Hepatocyte (in vitro differentiated cells): ENCODE measurements at regions not wholly inside any gene's neighbourhood (a gene's known extent, or its start where the extent isn't known, plus 50 kb on each side); places are given as distances from the start of the nearest gene placed in this dataset.
"Not testable (repeated sequence)": the region's sequence is repeated elsewhere in the genome, so short reads cannot be mapped to it uniquely, and the experiment has no call there.

Source experiments
- DNase-seq: peaks from one replicate; pipeline ENCODE4 v3.0.0-alpha.2; 2016; ENCODE audit warnings: low spot score
- H2AFZ ChIP-seq: fragments of 200-600 bp; sonication (generic); 2 replicates; pipeline ENCODE4 v1.6.0; 2016; ENCODE audit warnings: antibody characterized with exemption, mild to moderate bottlenecking
- H3K27ac ChIP-seq: fragments of 200-600 bp; sonication (generic); 2 replicates; pipeline ENCODE4 v1.5.1; 2016; ENCODE audit warnings: mild to moderate bottlenecking
- H3K27me3 ChIP-seq: fragments of 200-600 bp; sonication (generic); 2 replicates; pipeline ENCODE4 v1.6.1; 2016
- H3K36me3 ChIP-seq: fragments of 200-600 bp; sonication (generic); replicated peaks from 2 replicates; pipeline ENCODE4 v1.5.1; 2016; ENCODE audit warnings: low read depth; ENCODE audit not compliant: insufficient read depth
- H3K4me1 ChIP-seq: fragments of 200-600 bp; sonication (generic); 2 replicates; pipeline ENCODE4 v1.5.1; 2016; ENCODE audit warnings: mild to moderate bottlenecking, moderate library complexity; ENCODE audit not compliant: insufficient read depth
- H3K4me2 ChIP-seq: fragments of 200-600 bp; sonication (generic); 2 replicates; pipeline ENCODE4 v1.6.0; 2016
- H3K4me3 ChIP-seq: fragments of 200-600 bp; sonication (generic); 2 replicates; pipeline ENCODE4 v1.5.1; 2016; ENCODE audit warnings: mild to moderate bottlenecking
- H3K79me2 ChIP-seq: fragments of 200-600 bp; sonication (generic); 2 replicates; pipeline ENCODE4 v1.6.0; 2017; ENCODE audit warnings: mild to moderate bottlenecking
- H3K9me2 ChIP-seq: fragments of 200-600 bp; sonication (generic); replicated peaks from 2 replicates; pipeline ENCODE4 v1.6.0; 2017; ENCODE audit warnings: mild to moderate bottlenecking; ENCODE audit not compliant: insufficient read depth
- H3K9me3 ChIP-seq: fragments of 200-600 bp; sonication (generic); 2 replicates; pipeline ENCODE4 v1.5.1; 2016; ENCODE audit warnings: low read depth, mild to moderate bottlenecking
- H4K20me1 ChIP-seq: fragments of 200-600 bp; sonication (generic); 2 replicates; pipeline ENCODE4 v1.6.0; 2016; ENCODE audit warnings: mild to moderate bottlenecking; ENCODE audit not compliant: insufficient read depth, poor library complexity, severe bottlenecking
- CTCF ChIP-seq: fragments of 200-600 bp; sonication (generic); IDR thresholded peaks from 2 replicates; pipeline ENCODE4 v1.5.1; 2016; ENCODE audit warnings: antibody characterized with exemption, mild to moderate bottlenecking; ENCODE audit not compliant: poor library complexity
- EZH2 ChIP-seq: fragments of 200-600 bp; sonication (generic); IDR thresholded peaks from 2 replicates; pipeline ENCODE4 v1.6.1; 2016; ENCODE audit warnings: antibody characterized with exemption, mild to moderate bottlenecking, borderline replicate concordance
- EZH2phosphoT487 ChIP-seq: fragments of 200-600 bp; sonication (generic); IDR thresholded peaks from one replicate; pipeline ENCODE4 v1.6.1; 2018; ENCODE audit warnings: antibody characterized with exemption, mild to moderate bottlenecking, low read depth, moderate library complexity; ENCODE audit not compliant: unreplicated experiment, severe bottlenecking
- WGBS: methylation state at CpG from one replicate; pipeline ENCODE4 v1.1.6; 2016; ENCODE audit warnings: low lambda C conversion rate; ENCODE audit errors: missing lambda C conversion rate; 5-methylcytosine and 5-hydroxymethylcytosine counted together

GRCh38 chr15:69568173-69569009, 115.8 kb downstream of the RPLP1 start:
- no peak overlapping the region for H3K4me2 ChIP-seq
- H4K20me1 ChIP-seq, result no peaks in the 10 kb centered on the region
- TF ChIP-seq EZH2 (no peak), EZH2phosphoT487 (no peak), CTCF (no peak)
- H3K27me3 ChIP-seq, result peaks cover 19% of the 10 kb centered on the region
- no peaks in the 10 kb centered on the region for H3K9me2 ChIP-seq
- H3K9me3 ChIP-seq, result no peaks in the 10 kb centered on the region
- no peak overlapping the region for H2AFZ ChIP-seq
- no peak overlapping the region for H3K4me3 ChIP-seq
- 84% methylated on average over 8 of the region's 8 CpGs for WGBS
- H3K36me3 ChIP-seq, result no peaks in the 10 kb centered on the region
- no peak overlapping the region for H3K27ac ChIP-seq
- no peak for DNase-seq
- no peaks in the 10 kb centered on the region for H3K4me1 ChIP-seq
- H3K79me2 ChIP-seq, result no peaks in the 10 kb centered on the region

- TF ChIP-seq EZH2phosphoT487 (no peak), EZH2 (no peak), CTCF (no peak)
- H3K4me3 ChIP-seq, result no peak overlapping the region
- no peaks in the 10 kb centered on the region for H3K36me3 ChIP-seq
- 69% methylated on average over 5 of the region's 5 CpGs for WGBS
- no peaks in the 10 kb centered on the region for H3K9me3 ChIP-seq
- peaks cover 4% of the 10 kb centered on the region for H3K4me1 ChIP-seq
- H4K20me1 ChIP-seq, result no peaks in the 10 kb centered on the region
- DNase-seq, result no peak
- no peak overlapping the region for H2AFZ ChIP-seq
- H3K4me2 ChIP-seq, result no peak overlapping the region
- H3K79me2 ChIP-seq, result no peaks in the 10 kb centered on the region
- peaks cover 17% of the 10 kb centered on the region for H3K27me3 ChIP-seq
- no peak overlapping the region for H3K27ac ChIP-seq
- no peaks in the 10 kb centered on the region for H3K9me2 ChIP-seq
These were observed 117.8 kb downstream of the RPLP1 start for GRCh38 chr15:69570454-69570853.

GRCh38 chr15:69570997-69571396, 118.4 kb downstream of the RPLP1 start:
- TF ChIP-seq CTCF, result no peak
- no peak for TF ChIP-seq EZH2
- TF ChIP-seq EZH2phosphoT487, result no peak
- H3K4me2 ChIP-seq, result no peak overlapping the region
- H3K36me3 ChIP-seq, result no peaks in the 10 kb centered on the region
- H3K9me2 ChIP-seq, result no peaks in the 10 kb centered on the region
- no peak overlapping the region for H3K4me3 ChIP-seq
- 97% methylated on average over 5 of the region's 5 CpGs for WGBS
- peaks cover 17% of the 10 kb centered on the region for H3K27me3 ChIP-seq
- no peak for DNase-seq
- H4K20me1 ChIP-seq, result no peaks in the 10 kb centered on the region
- H3K9me3 ChIP-seq, result no peaks in the 10 kb centered on the region
- H3K79me2 ChIP-seq, result no peaks in the 10 kb centered on the region
- peaks cover 4% of the 10 kb centered on the region for H3K4me1 ChIP-seq
- H2AFZ ChIP-seq, result no peak overlapping the region
- no peak overlapping the region for H3K27ac ChIP-seq

GRCh38 chr15:69573278-69573677, 120.7 kb downstream of the RPLP1 start:
- WGBS, result 86% methylated on average over 2 of the region's 2 CpGs
- H4K20me1 ChIP-seq, H3K36me3 ChIP-seq, H3K4me1 ChIP-seq, H2AFZ ChIP-seq, H3K27ac ChIP-seq, H3K4me3 ChIP-seq, H3K79me2 ChIP-seq, H3K4me2 ChIP-seq, H3K9me3 ChIP-seq, DNase-seq, H3K9me2 ChIP-seq: not testable (repeated sequence)
- H3K27me3 ChIP-seq, result peaks cover 17% of the 10 kb centered on the region
